GM12892 (cell line): ENCODE measurements at regions not wholly inside any gene's neighbourhood (a gene's known extent, or its start where the extent isn't known, plus 50 kb on each side); places are given as distances from the start of the nearest gene placed in this dataset.

ENCODE experiments used
- DNase-seq: peaks from one replicate; pipeline ENCODE4 v3.0.0; 2011; ENCODE audit not compliant: insufficient read length
- FAIRE-seq: peaks from 2 replicates; lab custom pipeline; 2011; peaks lifted over from hg19 to GRCh38; lab: Jason Lieb, UNC
- POLR2A ChIP-seq: IDR thresholded peaks from 2 replicates; pipeline ENCODE4 v1.6.1; 2011; ENCODE audit warnings: low read depth, low read length, control low read depth
- POLR2AphosphoS5 ChIP-seq: IDR thresholded peaks from 2 replicates; pipeline ENCODE4 v1.6.1; 2011; ENCODE audit warnings: low read depth, low read length, control low read depth
- TAF1 ChIP-seq: IDR thresholded peaks from 2 replicates; pipeline ENCODE4 v1.6.1; 2011; ENCODE audit warnings: low read depth, mild to moderate bottlenecking, control low read depth, low read length, borderline replicate concordance

- TF ChIP-seq TAF1, result no peak
- no peak for TF ChIP-seq POLR2AphosphoS5
- TF ChIP-seq POLR2A, result no peak
- FAIRE-seq (no peak), DNase-seq (no peak)
Measured at GRCh38 chr2:5942204-5942603, 250.0 kb downstream of the SOX11 start.

GRCh38 chr2:5945742-5946141 is 253.6 kb downstream of the SOX11 start:
- TF ChIP-seq POLR2AphosphoS5 (no peak), TAF1 (no peak), POLR2A (no peak)
- FAIRE-seq, result no peak
- DNase-seq, result no peak

GRCh38 chr2:5946225-5947115 is 254.3 kb downstream of the SOX11 start:
- TF ChIP-seq POLR2AphosphoS5, result no peak
- TF ChIP-seq TAF1, result no peak
- no peak for TF ChIP-seq POLR2A
- no peak for FAIRE-seq
- DNase-seq, result no peak

- no peak for FAIRE-seq
- no peak for DNase-seq
- no peak for TF ChIP-seq POLR2AphosphoS5
- TF ChIP-seq POLR2A, result no peak
- no peak for TF ChIP-seq TAF1
Measured at GRCh38 chr2:5950736-5951135, 258.6 kb downstream of the SOX11 start.

- no peak for DNase-seq
- TF ChIP-seq POLR2A, result no peak
- no peak for TF ChIP-seq TAF1
- no peak for TF ChIP-seq POLR2AphosphoS5
- no peak for FAIRE-seq
Measured at GRCh38 chr2:5951471-5951870, 259.3 kb downstream of the SOX11 start.

DNA sequence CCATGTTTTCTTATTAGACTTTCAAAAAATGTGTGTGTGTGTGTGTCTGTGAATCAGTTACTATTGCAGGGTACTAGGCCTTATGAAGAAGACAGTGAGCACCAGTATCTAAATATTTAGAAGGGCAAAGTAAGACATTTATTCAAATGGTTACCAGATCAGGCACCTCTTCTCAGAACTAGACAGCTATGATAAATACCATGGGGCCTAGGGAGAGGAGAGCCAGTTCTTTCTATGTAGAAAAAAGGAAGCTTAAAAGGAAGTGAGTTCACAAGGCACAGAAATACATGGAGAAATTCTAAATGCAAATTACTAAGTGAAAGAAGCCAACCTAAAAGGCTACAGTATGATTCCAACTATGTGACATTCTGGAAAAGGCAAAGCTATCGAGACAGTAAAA is 261.3 kb downstream of the SOX11 start:
- DNase-seq (no peak), FAIRE-seq (no peak)
- no peak for TF ChIP-seq POLR2AphosphoS5
- no peak for TF ChIP-seq TAF1
- TF ChIP-seq POLR2A, result no peak

- FAIRE-seq (no peak), DNase-seq (no peak)
- TF ChIP-seq POLR2A, result no peak
- no peak for TF ChIP-seq POLR2AphosphoS5
Measured at GRCh38 chr2:5954509-5954908, 262.3 kb downstream of the SOX11 start.

GRCh38 chr2:5955921-5956320 is 263.7 kb downstream of the SOX11 start:
- TF ChIP-seq TAF1 (no peak), POLR2AphosphoS5 (no peak), POLR2A (no peak)
- DNase-seq (no peak), FAIRE-seq (no peak)

GRCh38 chr2:5959836-5960820 is 267.9 kb downstream of the SOX11 start:
- no peak for DNase-seq
- TF ChIP-seq TAF1 (no peak), POLR2A (no peak), POLR2AphosphoS5 (no peak)
- no peak for FAIRE-seq

- TF ChIP-seq POLR2A (no peak), POLR2AphosphoS5 (no peak), TAF1 (no peak)
- DNase-seq (no peak), FAIRE-seq (no peak)
Measured at GRCh38 chr2:5967506-5967905, 275.3 kb downstream of the SOX11 start.

- DNase-seq (no peak), FAIRE-seq (no peak)
- TF ChIP-seq TAF1 (no peak), POLR2A (no peak), POLR2AphosphoS5 (no peak)
Measured at GRCh38 chr2:5969303-5969702, 277.1 kb downstream of the SOX11 start.
